HG03460 (cell line): ENCODE measurements at regions not wholly inside any gene's neighbourhood (a gene's known extent, or its start where the extent isn't known, plus 50 kb on each side); places are given as distances from the start of the nearest gene placed in this dataset.
A peak's percentile ranks its signal among the peaks of the same experiment; 100 is the strongest.

Experiments
- ATAC-seq: cut with Tn5 transposase; IDR thresholded peaks from one replicate; pipeline ENCODE4 v1.9.1; 2021; ENCODE audit not compliant: unreplicated experiment

- no peak for ATAC-seq
These were observed 172.8 kb downstream of the PTGER3 start for GRCh38 chr1:70874818-70875217.

GRCh38 chr1:70877343-70877742 is 170.3 kb downstream of the PTGER3 start:
- no peak for ATAC-seq

- no peak for ATAC-seq
These were observed 159.7 kb downstream of the PTGER3 start for GRCh38 chr1:70887936-70888335.

- no peak for ATAC-seq
These were observed 158.9 kb downstream of the PTGER3 start for GRCh38 chr1:70888722-70889121.

GRCh38 chr1:70890408-70890807 is 157.2 kb downstream of the PTGER3 start:
- ATAC-seq: no peak

- ATAC-seq: no peak
These were observed 156.4 kb downstream of the PTGER3 start for GRCh38 chr1:70891051-70891843.

- ATAC-seq: no peak
These were observed 155.5 kb downstream of the PTGER3 start for GRCh38 chr1:70892140-70892539.

- ATAC-seq: no peak
These were observed 154.7 kb downstream of the PTGER3 start for GRCh38 chr1:70892930-70893329.

GRCh38 chr1:70893381-70893780 is 154.2 kb downstream of the PTGER3 start:
- ATAC-seq: no peak

- no peak for ATAC-seq
These were observed 152.1 kb downstream of the PTGER3 start for GRCh38 chr1:70895531-70895930.

- ATAC-seq: no peak
These were observed 151.4 kb downstream of the PTGER3 start for GRCh38 chr1:70896224-70896623.

- ATAC-seq: no peak
These were observed 150.3 kb downstream of the PTGER3 start for GRCh38 chr1:70897273-70897672.

GRCh38 chr1:70899735-70900134 is 147.9 kb downstream of the PTGER3 start:
- ATAC-seq: no peak

- no peak for ATAC-seq
These were observed 145.4 kb downstream of the PTGER3 start for GRCh38 chr1:70902211-70902610.

- ATAC-seq: no peak
These were observed 140.8 kb downstream of the PTGER3 start for GRCh38 chr1:70906800-70907199.

- ATAC-seq: no peak
These were observed 139.9 kb downstream of the PTGER3 start for GRCh38 chr1:70907563-70908310.

GRCh38 chr1:70909262-70909822 is 138.3 kb downstream of the PTGER3 start:
- no peak for ATAC-seq

GRCh38 chr1:70910013-70910412 is 137.6 kb downstream of the PTGER3 start:
- ATAC-seq: peak; percentile 70

- no peak for ATAC-seq
These were observed 135.8 kb downstream of the PTGER3 start for GRCh38 chr1:70911861-70912260.

- no peak for ATAC-seq
These were observed 133.4 kb downstream of the PTGER3 start for GRCh38 chr1:70914224-70914623.

GRCh38 chr1:70915258-70916033 is 132.2 kb downstream of the PTGER3 start:
- ATAC-seq: no peak
